ENCODE measurements at regions not wholly inside any gene's neighbourhood (a gene's known extent, or its start where the extent isn't known, plus 50 kb on each side); places are given as distances from the start of the nearest gene placed in this dataset.
A peak's percentile ranks its signal among the peaks of the same experiment; 100 is the strongest.

DNA sequence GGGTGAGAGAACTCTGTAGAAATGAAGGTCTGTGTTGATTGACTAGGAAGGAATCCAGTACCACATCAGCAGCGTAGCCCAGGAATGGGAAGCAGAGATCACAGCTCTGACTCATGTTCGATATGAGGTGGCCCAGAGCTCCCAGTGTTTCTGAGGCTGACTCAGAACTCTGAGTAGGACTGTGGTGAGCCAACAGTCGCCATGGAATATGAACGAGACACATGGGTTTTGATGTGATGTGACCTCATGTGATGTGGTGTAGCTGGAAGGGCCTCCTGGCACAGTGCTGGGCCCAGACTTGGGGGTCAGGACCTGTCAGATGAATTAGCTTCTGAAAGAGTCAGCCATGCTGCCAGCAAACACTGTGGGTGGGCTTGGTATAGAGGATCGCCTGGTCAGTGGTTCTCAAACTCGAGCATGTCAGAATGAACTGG is 237.0 kb downstream of the MRPL39 start:
- no peak overlapping the region for H3K4me3 ChIP-seq (ENCODE audit: control insufficient read depth, low read depth, low read length)
- TF ChIP-seq, protein P1, sequence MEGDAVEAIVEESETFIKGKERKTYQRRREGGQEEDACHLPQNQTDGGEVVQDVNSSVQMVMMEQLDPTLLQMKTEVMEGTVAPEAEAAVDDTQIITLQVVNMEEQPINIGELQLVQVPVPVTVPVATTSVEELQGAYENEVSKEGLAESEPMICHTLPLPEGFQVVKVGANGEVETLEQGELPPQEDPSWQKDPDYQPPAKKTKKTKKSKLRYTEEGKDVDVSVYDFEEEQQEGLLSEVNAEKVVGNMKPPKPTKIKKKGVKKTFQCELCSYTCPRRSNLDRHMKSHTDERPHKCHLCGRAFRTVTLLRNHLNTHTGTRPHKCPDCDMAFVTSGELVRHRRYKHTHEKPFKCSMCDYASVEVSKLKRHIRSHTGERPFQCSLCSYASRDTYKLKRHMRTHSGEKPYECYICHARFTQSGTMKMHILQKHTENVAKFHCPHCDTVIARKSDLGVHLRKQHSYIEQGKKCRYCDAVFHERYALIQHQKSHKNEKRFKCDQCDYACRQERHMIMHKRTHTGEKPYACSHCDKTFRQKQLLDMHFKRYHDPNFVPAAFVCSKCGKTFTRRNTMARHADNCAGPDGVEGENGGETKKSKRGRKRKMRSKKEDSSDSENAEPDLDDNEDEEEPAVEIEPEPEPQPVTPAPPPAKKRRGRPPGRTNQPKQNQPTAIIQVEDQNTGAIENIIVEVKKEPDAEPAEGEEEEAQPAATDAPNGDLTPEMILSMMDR (IDR thresholded peaks at IDR 0.05; ENCODE audit: control insufficient read depth, insufficient read depth, low read depth, low read length, missing control alignments): no peak
- peak; percentile 62 for DNase-seq (ENCODE audit: low read depth)

DNA sequence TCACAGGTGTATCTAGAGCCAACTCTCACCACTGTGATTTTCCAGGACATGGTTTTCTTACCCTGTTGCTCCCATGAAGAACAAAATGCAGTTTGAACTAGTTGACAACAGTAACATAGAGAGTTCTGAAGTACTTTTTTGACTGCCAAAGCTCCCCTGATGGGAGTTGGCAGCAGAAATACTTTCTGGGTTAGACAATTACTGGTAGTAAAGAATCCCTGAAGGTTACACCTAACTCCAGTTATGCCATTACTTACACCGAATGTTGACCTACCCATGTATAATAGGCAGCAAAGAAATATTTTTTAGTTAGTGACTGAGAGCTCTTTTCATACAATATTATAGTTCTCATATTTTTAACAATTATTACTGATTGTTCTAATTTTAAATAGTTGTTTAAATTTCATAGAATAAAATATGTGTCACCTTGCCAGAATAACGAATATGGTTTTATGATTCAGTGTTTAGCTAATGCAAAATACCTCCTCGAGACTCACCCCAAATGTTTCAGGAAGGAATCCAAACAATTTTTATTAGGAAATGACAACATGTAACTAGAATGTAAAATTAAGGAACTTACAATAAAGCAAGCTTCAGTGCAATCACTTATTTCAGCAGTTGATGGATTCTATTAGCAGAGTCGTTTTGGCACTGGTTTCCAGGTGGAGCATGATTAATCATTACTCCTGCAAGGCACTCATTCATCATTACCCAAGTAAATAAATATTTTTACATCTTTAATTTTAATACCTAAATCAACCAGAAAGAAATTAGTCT is 237.6 kb downstream of the MRPL39 start:
- peak; percentile 31 for DNase-seq (ENCODE audit: low read depth)
- no peak overlapping the region for H3K4me3 ChIP-seq (ENCODE audit: control insufficient read depth, low read depth, low read length)

DNA sequence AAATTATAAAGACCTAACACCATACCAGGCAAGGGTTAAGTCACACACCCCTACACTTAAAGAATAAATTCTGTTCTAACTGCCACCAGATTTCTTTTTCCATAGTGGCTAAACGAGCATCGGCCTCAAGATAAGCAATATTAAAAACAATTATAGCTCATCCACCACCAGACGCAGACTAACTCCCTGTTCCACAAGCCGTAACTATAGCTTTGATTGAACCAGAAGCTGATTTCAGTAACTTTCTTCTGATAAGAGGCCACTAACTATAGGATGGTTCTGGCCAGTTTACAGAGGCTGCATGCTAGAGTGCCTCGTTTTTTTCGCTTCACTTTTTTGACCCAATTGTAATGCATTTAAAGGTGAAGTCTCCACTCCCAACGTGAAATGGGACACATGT is 238.8 kb downstream of the MRPL39 start:
- no peak overlapping the region for H3K4me3 ChIP-seq (ENCODE audit: control insufficient read depth, low read depth, low read length)
- DNase-seq (ENCODE audit: low read depth): no peak
- TF ChIP-seq, protein P1 (IDR thresholded peaks at IDR 0.05; ENCODE audit: control insufficient read depth, insufficient read depth, low read depth, low read length, missing control alignments): no peak

More for the DNA sequence above, 237.6 kb downstream of the MRPL39 start:
- TF ChIP-seq, protein P1 (IDR thresholded peaks at IDR 0.05; ENCODE audit: control insufficient read depth, insufficient read depth, low read depth, low read length, missing control alignments): no peak

DNA sequence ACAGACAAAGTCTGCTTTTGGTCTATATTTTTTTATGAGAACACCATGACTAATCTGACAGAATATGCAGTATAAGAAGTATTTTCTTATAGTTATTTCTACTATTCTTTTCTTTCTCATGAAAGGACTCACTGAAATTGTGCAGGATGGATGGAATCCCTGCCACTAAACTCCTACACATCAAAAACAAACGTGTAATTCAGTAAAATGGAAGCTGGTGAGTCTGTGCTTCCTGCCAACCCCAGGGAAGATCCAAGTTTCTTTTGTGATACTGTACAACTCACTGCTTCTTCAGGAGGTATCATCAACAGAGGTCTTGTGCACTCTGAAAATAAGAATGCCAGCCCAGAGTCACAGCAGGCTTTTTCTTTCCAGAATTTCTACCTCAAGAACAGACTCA is 241.2 kb downstream of the MRPL39 start:
- DNase-seq (ENCODE audit: low read depth): no peak
- H3K4me3 ChIP-seq (ENCODE audit: control insufficient read depth, low read depth, low read length): no peak overlapping the region
- TF ChIP-seq, protein P1 (IDR thresholded peaks at IDR 0.05; ENCODE audit: control insufficient read depth, insufficient read depth, low read depth, low read length, missing control alignments): no peak

DNA sequence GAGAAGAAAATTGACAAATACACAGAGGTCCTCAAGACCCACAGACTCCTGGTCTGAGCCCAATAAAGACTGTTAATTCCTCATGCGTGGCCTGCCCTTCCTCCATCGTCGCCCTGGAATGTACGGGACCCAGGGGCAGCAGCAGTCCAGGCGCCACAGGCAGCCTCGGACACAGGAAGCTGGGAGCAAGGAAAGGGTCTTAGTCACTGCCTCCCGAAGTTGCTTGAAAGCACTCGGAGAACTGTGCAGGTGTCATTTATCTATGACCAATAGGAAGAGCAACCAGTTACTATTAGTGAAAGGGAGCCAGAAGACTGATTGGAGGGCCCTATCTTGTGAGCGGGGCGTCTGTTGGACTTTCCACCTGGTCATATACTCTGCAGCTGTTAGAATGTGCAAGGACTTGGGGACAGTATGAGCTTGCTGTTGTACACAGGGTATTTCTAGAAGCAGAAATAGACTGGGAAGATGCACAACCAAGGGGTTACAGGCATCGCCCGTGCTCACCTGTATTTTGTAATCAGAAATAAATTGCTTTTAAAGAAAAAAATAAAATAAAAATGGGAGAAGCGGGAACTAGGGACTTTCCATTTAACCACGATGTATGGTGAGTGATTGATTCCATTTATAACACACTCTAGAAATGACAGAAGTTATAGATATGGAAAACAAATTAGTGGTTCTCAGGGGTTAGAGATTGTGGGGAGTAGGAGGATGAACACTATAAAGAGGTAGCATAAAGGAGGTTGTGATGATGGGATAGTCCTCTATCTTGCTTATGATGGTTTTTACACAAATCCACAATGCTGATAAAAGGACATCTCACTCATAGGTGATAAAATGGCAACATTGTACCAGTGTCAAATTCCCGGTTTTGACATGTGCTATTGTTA is 244.7 kb downstream of the MRPL39 start:
- DNase-seq (ENCODE audit: low read depth): no peak
- no peak overlapping the region for H3K4me3 ChIP-seq (ENCODE audit: control insufficient read depth, low read depth, low read length)
- TF ChIP-seq, protein P1 (IDR thresholded peaks at IDR 0.05; ENCODE audit: control insufficient read depth, insufficient read depth, low read depth, low read length, missing control alignments): no peak

DNA sequence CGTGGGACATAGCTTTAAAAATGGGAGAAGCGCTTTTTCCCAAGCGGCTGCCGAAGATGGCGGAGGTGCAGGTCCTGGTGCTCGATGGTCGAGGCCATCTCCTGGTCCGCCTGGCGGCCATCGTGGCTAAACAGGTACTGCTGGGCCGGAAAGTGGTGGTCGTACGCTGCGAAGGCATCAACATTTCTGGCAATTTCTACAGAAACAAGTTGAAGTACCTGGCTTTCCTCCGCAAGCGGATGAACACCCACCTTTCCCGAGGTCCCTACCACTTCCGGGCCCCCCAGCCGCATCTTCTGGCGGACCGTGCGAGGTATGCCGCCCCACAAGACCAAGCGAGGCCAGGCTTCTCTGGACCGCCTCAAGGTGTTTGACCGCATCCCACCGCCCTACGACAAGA is 245.5 kb downstream of the MRPL39 start:
- TF ChIP-seq, protein P1 (IDR thresholded peaks at IDR 0.05; ENCODE audit: control insufficient read depth, insufficient read depth, low read depth, low read length, missing control alignments): no peak
- H3K4me3 ChIP-seq (ENCODE audit: control insufficient read depth, low read depth, low read length): no peak overlapping the region
- DNase-seq (ENCODE audit: low read depth): no peak

All from AG09309 (cell line).